ENCODE measurements at regions not wholly inside any gene's neighbourhood (a gene's known extent, or its start where the extent isn't known, plus 50 kb on each side); places are given as distances from the start of the nearest gene placed in this dataset.

- no peak for DNase-seq (ENCODE audit: extremely low read depth in 1 of 2, low read depth in 1 of 2)
Measured at GRCh38 chr2:217329023-217329431, 469.2 kb upstream of the TNP1 start.

GRCh38 chr2:217328622-217328978 is 468.7 kb upstream of the TNP1 start:
- DNase-seq (ENCODE audit: extremely low read depth in 1 of 2, low read depth in 1 of 2): no peak

- DNase-seq (ENCODE audit: extremely low read depth in 1 of 2, low read depth in 1 of 2): no peak
Measured at GRCh38 chr2:217327953-217328621, 468.2 kb upstream of the TNP1 start.

GRCh38 chr2:217326238-217327022 is 466.6 kb upstream of the TNP1 start:
- no peak for DNase-seq (ENCODE audit: extremely low read depth in 1 of 2, low read depth in 1 of 2)

- no peak for DNase-seq (ENCODE audit: extremely low read depth in 1 of 2, low read depth in 1 of 2)
Measured at GRCh38 chr2:217325816-217326215, 466.0 kb upstream of the TNP1 start.

- DNase-seq (ENCODE audit: extremely low read depth in 1 of 2, low read depth in 1 of 2): no peak
Measured at GRCh38 chr2:217325251-217325650, 465.4 kb upstream of the TNP1 start.

- DNase-seq (ENCODE audit: extremely low read depth in 1 of 2, low read depth in 1 of 2): no peak
Measured at GRCh38 chr2:217316743-217317142, 456.9 kb upstream of the TNP1 start.

- DNase-seq (ENCODE audit: extremely low read depth in 1 of 2, low read depth in 1 of 2): no peak
Measured at GRCh38 chr2:217314021-217314460, 454.2 kb upstream of the TNP1 start.

- no peak for DNase-seq (ENCODE audit: extremely low read depth in 1 of 2, low read depth in 1 of 2)
Measured at GRCh38 chr2:217313386-217313785, 453.5 kb upstream of the TNP1 start.

GRCh38 chr2:217309056-217309455 is 449.2 kb upstream of the TNP1 start:
- DNase-seq (ENCODE audit: extremely low read depth in 1 of 2, low read depth in 1 of 2): no peak

GRCh38 chr2:217307023-217307422 is 447.2 kb upstream of the TNP1 start:
- DNase-seq (ENCODE audit: extremely low read depth in 1 of 2, low read depth in 1 of 2): no peak

- DNase-seq (ENCODE audit: extremely low read depth in 1 of 2, low read depth in 1 of 2): no peak
Measured at GRCh38 chr2:217305882-217306281, 446.0 kb upstream of the TNP1 start.

GRCh38 chr2:217304582-217304981 is 444.7 kb upstream of the TNP1 start:
- no peak for DNase-seq (ENCODE audit: extremely low read depth in 1 of 2, low read depth in 1 of 2)

GRCh38 chr2:217302856-217303255 is 443.0 kb upstream of the TNP1 start:
- no peak for DNase-seq (ENCODE audit: extremely low read depth in 1 of 2, low read depth in 1 of 2)

- DNase-seq (ENCODE audit: extremely low read depth in 1 of 2, low read depth in 1 of 2): no peak
Measured at GRCh38 chr2:217301142-217301925, 441.5 kb upstream of the TNP1 start.

GRCh38 chr2:217299590-217299989 is 439.7 kb upstream of the TNP1 start:
- DNase-seq (ENCODE audit: extremely low read depth in 1 of 2, low read depth in 1 of 2): no peak

- no peak for DNase-seq (ENCODE audit: extremely low read depth in 1 of 2, low read depth in 1 of 2)
Measured at GRCh38 chr2:217297096-217297495, 437.2 kb upstream of the TNP1 start.

- DNase-seq (ENCODE audit: extremely low read depth in 1 of 2, low read depth in 1 of 2): no peak
Measured at GRCh38 chr2:217294818-217295217, 435.0 kb upstream of the TNP1 start.

GRCh38 chr2:217294211-217294610 is 434.3 kb upstream of the TNP1 start:
- no peak for DNase-seq (ENCODE audit: extremely low read depth in 1 of 2, low read depth in 1 of 2)

GRCh38 chr2:217293607-217294006 is 433.7 kb upstream of the TNP1 start:
- DNase-seq (ENCODE audit: extremely low read depth in 1 of 2, low read depth in 1 of 2): no peak

- DNase-seq (ENCODE audit: extremely low read depth in 1 of 2, low read depth in 1 of 2): no peak
Measured at GRCh38 chr2:217293046-217293445, 433.2 kb upstream of the TNP1 start.

GRCh38 chr2:217291259-217291658 is 431.4 kb upstream of the TNP1 start:
- DNase-seq (ENCODE audit: extremely low read depth in 1 of 2, low read depth in 1 of 2): no peak
